GM12891 (cell line): ENCODE measurements at regions not wholly inside any gene's neighbourhood (a gene's known extent, or its start where the extent isn't known, plus 50 kb on each side); places are given as distances from the start of the nearest gene placed in this dataset.

ENCODE experiments used
- POLR2A ChIP-seq: IDR thresholded peaks from 2 replicates; pipeline ENCODE4 v1.6.1; 2011; ENCODE audit warnings: low read depth, low read length, control low read depth
- POLR2AphosphoS5 ChIP-seq: IDR thresholded peaks from 2 replicates; pipeline ENCODE4 v1.6.1; 2011; ENCODE audit warnings: low read depth, low read length, control low read depth

- TF ChIP-seq POLR2A (no peak), POLR2AphosphoS5 (no peak)
Observed at GRCh38 chr4:18513861-18514260, 492.3 kb upstream of the LCORL start.
